H1 (cell line): ENCODE measurements at regions not wholly inside any gene's neighbourhood (a gene's known extent, or its start where the extent isn't known, plus 50 kb on each side); places are given as distances from the start of the nearest gene placed in this dataset.

Experiments used
- ASH2L ChIP-seq: fragments of 200-600, 300-600 bp; sonication (generic); IDR thresholded peaks from one replicate; pipeline ENCODE4 v1.7.1; 2017; ENCODE audit warnings: low read length
- EP300 ChIP-seq, 2 experiments: IDR thresholded peaks; 1 replicate in 1 of 2; 2 replicates in 1 of 2; pipeline ENCODE4 v1.6.1; 2011 to 2012; ENCODE audit warnings: low read depth in 2 of 2, low read length in 2 of 2, mild to moderate bottlenecking in 2 of 2, borderline replicate concordance in 1 of 2, inconsistent platforms in 1 of 2, moderate library complexity in 1 of 2
- KDM5A ChIP-seq: fragments of 200-600 bp; IDR thresholded peaks from 2 replicates; pipeline ENCODE4 v1.7.1; 2012; ENCODE audit warnings: mild to moderate bottlenecking, low read length, inconsistent platforms, mixed read lengths
- PHF8 ChIP-seq: fragments of 200-600 bp; sonication (generic); conservative IDR thresholded peaks from 2 replicates; pipeline ENCODE4 v1.7.1; 2012; ENCODE audit warnings: low read depth, mild to moderate bottlenecking, inconsistent platforms, low read length, moderate library complexity

DNA sequence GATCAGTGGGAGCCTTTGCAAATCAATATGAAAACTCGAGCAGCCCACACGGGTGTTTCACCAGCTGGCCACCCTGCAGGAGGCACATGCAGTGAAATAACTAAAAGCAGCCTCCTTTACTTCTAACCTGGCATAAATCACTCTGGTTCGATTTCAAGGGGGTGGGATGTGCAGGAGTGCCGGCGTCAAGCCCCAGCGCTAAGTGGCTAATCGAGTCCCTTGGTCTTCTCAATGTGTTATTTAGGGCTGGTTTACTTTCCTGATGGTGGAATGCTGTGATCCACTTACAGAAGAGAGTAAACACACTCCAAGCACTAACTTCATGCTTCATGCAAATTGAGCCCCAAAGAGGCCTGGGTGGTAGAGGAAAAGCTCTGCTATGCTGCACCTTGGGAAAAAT, 109.4 kb downstream of the TMEM174 start (continued):
- TF ChIP-seq EP300 (IDR thresholded peaks at IDR 0.05; ENCODE audit: borderline replicate concordance in 1 of 2, low read depth in 2 of 2, low read length in 2 of 2) (no peak), KDM5A (no peak), ASH2L (no peak), PHF8 (no peak)
